A673 (cell line): ENCODE measurements at regions not wholly inside any gene's neighbourhood (a gene's known extent, or its start where the extent isn't known, plus 50 kb on each side); places are given as distances from the start of the nearest gene placed in this dataset.
"Not testable (repeated sequence)": the region's sequence is repeated elsewhere in the genome, so short reads cannot be mapped to it uniquely, and the experiment has no call there.

Source experiments
- BruUV-seq: library from RNA; stranded (reverse); fragments of 400-500 nt; replicated peaks from 2 replicates; lab custom pipeline; 2021; lab: Mats Ljungman, UMichigan
- CTCF ChIA-PET: fragments of 300-600 bp; sonication (Branson Sonifier 250); formaldehyde crosslinking; loops from one replicate; lab custom pipeline; 2022; ENCODE audit warnings: antibody characterized with exemption; lab: Charles Lee
- POLR2A ChIA-PET: fragments of 300-600 bp; sonication (Branson Sonifier 250); formaldehyde crosslinking; loops from one replicate; lab custom pipeline; 2022; ENCODE audit warnings: antibody characterized with exemption; ENCODE audit not compliant: low non-redundant PET; lab: Charles Lee
- DNase-seq: peaks from one replicate; pipeline ENCODE4 v3.0.0-alpha.2; 2015; ENCODE audit warnings: low spot score
- H3K27ac ChIP-seq: fragments of 200-600 bp; sonication (generic); 2 replicates; pipeline ENCODE4 v1.5.1; 2016; ENCODE audit warnings: mixed run types, low read depth, mild to moderate bottlenecking, mixed read lengths, antibody characterized with exemption, low read length; ENCODE audit not compliant: poor library complexity, severe bottlenecking
- H3K27me3 ChIP-seq: fragments of 200-600 bp; sonication (generic); replicated peaks from 2 replicates; pipeline ENCODE4 v1.6.1; 2017; ENCODE audit warnings: mixed run types, low read depth, mild to moderate bottlenecking, mixed read lengths, antibody characterized with exemption, low read length; ENCODE audit not compliant: insufficient read depth, poor library complexity
- H3K36me3 ChIP-seq: fragments of 200-600 bp; sonication (generic); 2 replicates; pipeline ENCODE4 v1.6.1; 2016; ENCODE audit warnings: mixed run types, mild to moderate bottlenecking, mixed read lengths, antibody characterized with exemption, low read length; ENCODE audit not compliant: insufficient read depth, poor library complexity, severe bottlenecking
- H3K4me1 ChIP-seq: fragments of 200-600 bp; sonication (generic); 2 replicates; pipeline ENCODE4 v1.6.1; 2017; ENCODE audit warnings: mixed run types, mild to moderate bottlenecking, mixed read lengths, antibody characterized with exemption, low read length; ENCODE audit not compliant: insufficient read depth, poor library complexity, severe bottlenecking
- H3K4me3 ChIP-seq: fragments of 200-600 bp; sonication (generic); 2 replicates; pipeline ENCODE4 v1.5.1; 2016; ENCODE audit warnings: low read depth, mixed run types, mild to moderate bottlenecking, mixed read lengths, low read length; ENCODE audit not compliant: poor library complexity, severe bottlenecking
- H3K9me3 ChIP-seq: fragments of 200-600 bp; sonication (generic); 2 replicates; pipeline ENCODE4 v1.6.1; 2016; ENCODE audit warnings: mixed run types, low read depth, mild to moderate bottlenecking, mixed read lengths, antibody characterized with exemption, low read length; ENCODE audit not compliant: poor library complexity, severe bottlenecking
- CTCF ChIP-seq: fragments of 300-800, 200-600 bp; sonication (generic); conservative IDR thresholded peaks from 2 replicates; pipeline ENCODE4 v1.5.1; 2017; ENCODE audit warnings: low read depth, mild to moderate bottlenecking, antibody characterized with exemption, low read length, moderate library complexity, mixed read lengths
- EZH2 ChIP-seq: fragments of 200-600 bp; sonication (generic); IDR thresholded peaks from 2 replicates; pipeline ENCODE4 v1.6.1; 2017; ENCODE audit warnings: borderline replicate concordance, low read depth, mild to moderate bottlenecking, mixed read lengths, antibody characterized with exemption, low read length; ENCODE audit not compliant: poor library complexity, severe bottlenecking
- intact Hi-C: fragments of 100-400 bp; cut with micrococcal nuclease; formaldehyde crosslinking; loops from one replicate; pipeline ENCODE4 v1.10.0; 2022; ENCODE audit not compliant: unreplicated experiment

GRCh38 chrX:142295190-142295589 lies 90.1 kb upstream of the MAGEC2 start:
- Histone ChIP-seq H3K36me3 (no peaks in the 10 kb centered on the region), H3K27ac (no peak overlapping the region), H3K9me3 (no peaks in the 10 kb centered on the region), H3K4me1 (no peaks in the 10 kb centered on the region), H3K27me3 (no peaks in the 10 kb centered on the region), H3K4me3 (no peak overlapping the region)
- no peak for TF ChIP-seq CTCF
- TF ChIP-seq EZH2, result no peak
- POLR2A ChIA-PET, result no interaction called here
- DNase-seq, result no peak
- BruUV-seq, result no TSS peak
- intact Hi-C loops, result no loop called here
- CTCF ChIA-PET, result no interaction called here

- H3K4me3 ChIP-seq, POLR2A ChIA-PET, DNase-seq, H3K4me1 ChIP-seq, H3K36me3 ChIP-seq, H3K9me3 ChIP-seq, CTCF ChIA-PET, BruUV-seq, H3K27me3 ChIP-seq, intact Hi-C loops, H3K27ac ChIP-seq: not testable (repeated sequence)
Measured at GRCh38 chrX:142270166-142270565, 65.1 kb upstream of the MAGEC2 start.

- Histone ChIP-seq H3K4me3 (no peak overlapping the region), H3K27me3 (no peaks in the 10 kb centered on the region), H3K9me3 (peaks cover 8% of the 10 kb centered on the region), H3K36me3 (no peaks in the 10 kb centered on the region), H3K27ac (no peak overlapping the region), H3K4me1 (no peaks in the 10 kb centered on the region)
- DNase-seq, result no peak
- BruUV-seq, result no TSS peak
- CTCF ChIA-PET, result no interaction called here
- TF ChIP-seq CTCF, result no peak
- no peak for TF ChIP-seq EZH2
- intact Hi-C loops, result no loop called here
- POLR2A ChIA-PET, result no interaction called here
Measured at GRCh38 chrX:142266417-142266816, 61.3 kb upstream of the MAGEC2 start.

- POLR2A ChIA-PET, H3K27me3 ChIP-seq, intact Hi-C loops, H3K9me3 ChIP-seq, CTCF ChIA-PET, H3K4me3 ChIP-seq, H3K36me3 ChIP-seq, H3K27ac ChIP-seq, BruUV-seq, DNase-seq, H3K4me1 ChIP-seq: not testable (repeated sequence)
Measured at GRCh38 chrX:142265549-142265948, 60.5 kb upstream of the MAGEC2 start.
